K562 (cell line): ENCODE measurements at regions not wholly inside any gene's neighbourhood (a gene's known extent, or its start where the extent isn't known, plus 50 kb on each side); places are given as distances from the start of the nearest gene placed in this dataset.

ENCODE experiments used
- ATAC-seq: fragments of 200-7000 bp; cut with Tn5 transposase; 3 replicates; pipeline ENCODE4 v1.9.1; 2020; ENCODE audit warnings: moderate library complexity
- BruUV-seq: library from RNA; stranded (reverse); fragments of 400-500 nt; replicated peaks from 2 replicates; lab custom pipeline; 2021; lab: Mats Ljungman, UMichigan
- CTCF ChIA-PET: fragments of 300-600 bp; formaldehyde crosslinking; extraction: SDS; loops from one replicate; lab custom pipeline; 2021; ENCODE audit warnings: low intra/inter-chr PET ratio; lab: Yijun Ruan, JAX
- POLR2A ChIA-PET: fragments of 300-600, 350-650 bp; sonication (Branson Sonifier 250); formaldehyde crosslinking; extraction: SDS; loops from one replicate; lab custom pipeline; 2021; ENCODE audit warnings: antibody characterized with exemption, inconsistent platforms; lab: Yijun Ruan, JAX
- DNase-seq, 4 experiments: peaks; one replicate each; pipeline versions ENCODE4 v3.0.0 to v3.0.0-alpha.2; 2011 to 2018; ENCODE audit warnings: low spot score in 3 of 4, mixed read lengths in 3 of 4; ENCODE audit errors: extremely low read depth in 1 of 4
- FAIRE-seq: peaks from 2 replicates; lab custom pipeline; 2011; peaks lifted over from hg19 to GRCh38; lab: Jason Lieb, UNC
- H2AFZ ChIP-seq: 2 replicates; pipeline ENCODE4 v1.6.0; 2011; ENCODE audit warnings: low read depth, low read length, control low read depth, inconsistent platforms
- H3K27ac ChIP-seq: fragments of 200-600 bp; 3 replicates; pipeline ENCODE4 v1.8.0; 2011; ENCODE audit warnings: low read depth, mild to moderate bottlenecking, control low read depth, inconsistent platforms, low read length, moderate library complexity, mixed read lengths; ENCODE audit errors: extremely low read depth
- H3K27me3 ChIP-seq, 2 experiments: fragments of 300-600 bp in 1 of 2; 2 replicates in 1 of 2; 3 replicates in 1 of 2; pipeline versions ENCODE4 v1.6.0 to v1.8.0; 2011; ENCODE audit warnings: inconsistent platforms in 2 of 2, low read length in 2 of 2, mild to moderate bottlenecking in 1 of 2, mixed read lengths in 1 of 2, moderate library complexity in 1 of 2; ENCODE audit not compliant: control insufficient read depth in 2 of 2, insufficient read depth in 2 of 2
- H3K36me3 ChIP-seq: fragments of 300-600 bp; 3 replicates; pipeline ENCODE4 v1.8.0; 2011; ENCODE audit warnings: mild to moderate bottlenecking, low read length, inconsistent platforms; ENCODE audit not compliant: control insufficient read depth, insufficient read depth
- H3K4me1 ChIP-seq, 2 experiments: fragments of 200-600 bp in 1 of 2; replicated peaks in 1 of 2; 2 replicates in 1 of 2; 3 replicates in 1 of 2; pipeline versions ENCODE4 v1.5.1 to v1.8.0; 2011; ENCODE audit warnings: inconsistent platforms in 2 of 2, low read length in 2 of 2, mild to moderate bottlenecking in 1 of 2, mixed read lengths in 1 of 2, moderate library complexity in 1 of 2; ENCODE audit not compliant: control insufficient read depth in 2 of 2, insufficient read depth in 2 of 2
- H3K4me2 ChIP-seq: 2 replicates; pipeline ENCODE4 v1.6.1; 2011; ENCODE audit warnings: low read length, control low read depth, inconsistent platforms, mixed read lengths; ENCODE audit not compliant: insufficient read depth
- H3K4me3 ChIP-seq: fragments of 200-600 bp; sonication (generic), shearing (Covaris generic); 2 replicates; pipeline ENCODE4 v1.5.1; 2016; ENCODE audit warnings: control low read depth, inconsistent platforms
- H3K79me2 ChIP-seq: fragments of 200-600 bp; 3 replicates; pipeline ENCODE4 v1.8.0; 2011; ENCODE audit warnings: low read length, inconsistent platforms; ENCODE audit not compliant: control insufficient read depth, insufficient read depth
- H3K9ac ChIP-seq, 2 experiments: 2 replicates each; pipeline versions ENCODE4 v1.6.0 to v1.6.1; 2011; ENCODE audit warnings: low read depth in 2 of 2, low read length in 2 of 2, control low read depth in 1 of 2, inconsistent platforms in 1 of 2, mild to moderate bottlenecking in 1 of 2, mixed read lengths in 1 of 2; ENCODE audit not compliant: insufficient read depth in 1 of 2
- H3K9me1 ChIP-seq: one replicate; pipeline ENCODE4 v1.6.0; 2011; ENCODE audit warnings: inconsistent platforms, mild to moderate bottlenecking, low read length, moderate library complexity; ENCODE audit not compliant: control insufficient read depth, insufficient read depth
- H3K9me3 ChIP-seq: replicated peaks from 2 replicates; pipeline ENCODE4 v1.5.1; 2011; ENCODE audit warnings: low read depth, low read length, inconsistent platforms; ENCODE audit not compliant: control insufficient read depth, insufficient read depth
- H4K20me1 ChIP-seq: replicated peaks from 2 replicates; pipeline ENCODE4 v1.6.1; 2011; ENCODE audit warnings: low read length, inconsistent platforms, mixed read lengths; ENCODE audit not compliant: control insufficient read depth, insufficient read depth
- CBFA2T3 ChIP-seq: fragments of 450-650 bp; IDR thresholded peaks from 2 replicates; pipeline ENCODE4 v1.6.1; 2017
- DEAF1 ChIP-seq: fragments of 450-650 bp; formaldehyde crosslinking; IDR thresholded peaks from 2 replicates; pipeline ENCODE4 v1.4.0; 2020; ENCODE audit warnings: mild to moderate bottlenecking, moderate library complexity
- E2F3 ChIP-seq: fragments of 250-450 bp; sonication (Bioruptor Pico); IDR thresholded peaks from 2 replicates; pipeline ENCODE4 v1.4.0; 2020; ENCODE audit warnings: mild to moderate bottlenecking
- FIP1L1 ChIP-seq: fragments of 200-400 bp; formaldehyde crosslinking; IDR thresholded peaks from 2 replicates; pipeline ENCODE4 v1.6.1; 2018; ENCODE audit warnings: mild to moderate bottlenecking, low read depth, low read length; ENCODE audit not compliant: poor library complexity, severe bottlenecking
- HDAC3 ChIP-seq: fragments of 450-650 bp; IDR thresholded peaks from 2 replicates; pipeline ENCODE4 v1.6.1; 2018; ENCODE audit warnings: borderline replicate concordance, mild to moderate bottlenecking, moderate library complexity; ENCODE audit not compliant: partially characterized antibody
- JUNB ChIP-seq: fragments of 450-650 bp; formaldehyde crosslinking; conservative IDR thresholded peaks from 2 replicates; pipeline ENCODE4 v1.4.0; 2020; ENCODE audit warnings: mild to moderate bottlenecking
- KAT2B ChIP-seq: IDR thresholded peaks from one replicate; pipeline ENCODE4 v1.6.1; 2012; ENCODE audit warnings: low read depth, mild to moderate bottlenecking, control low read depth, inconsistent platforms, low read length, moderate library complexity
- MAX ChIP-seq: sonication (generic); formaldehyde crosslinking; IDR thresholded peaks from 2 replicates; pipeline ENCODE4 v1.9.0; 2022; ENCODE audit warnings: mild to moderate bottlenecking, missing genetic modification reagents
- MTA2 ChIP-seq: fragments of 450-650 bp; IDR thresholded peaks from 2 replicates; pipeline ENCODE4 v1.6.1; 2016; ENCODE audit warnings: low read depth
- NCOA1 ChIP-seq: fragments of 450-650 bp; IDR thresholded peaks from 2 replicates; pipeline ENCODE4 v1.6.1; 2016; ENCODE audit warnings: low read depth
- PCBP2 ChIP-seq: fragments of 200-400 bp; formaldehyde crosslinking; IDR thresholded peaks from 2 replicates; pipeline ENCODE4 v1.6.1; 2018; ENCODE audit warnings: low read length, low read depth, mild to moderate bottlenecking, moderate library complexity; ENCODE audit not compliant: poor library complexity, severe bottlenecking
- POLR2AphosphoS5 ChIP-seq: IDR thresholded peaks from 2 replicates; pipeline ENCODE4 v1.6.1; 2011; ENCODE audit warnings: mild to moderate bottlenecking, low read depth, low read length, moderate library complexity; ENCODE audit not compliant: control insufficient read depth, insufficient read depth
- TEAD4 ChIP-seq, 2 experiments: sonication (generic) in 1 of 2; formaldehyde crosslinking in 1 of 2; IDR thresholded peaks; 2 replicates each; pipeline versions ENCODE4 v1.6.1 to v1.8.0; 2012 to 2022; ENCODE audit warnings: borderline replicate concordance in 1 of 2, inconsistent platforms in 1 of 2, low read length in 1 of 2, mild to moderate bottlenecking in 1 of 2, missing genetic modification reagents in 1 of 2
- ZNF133 ChIP-seq: fragments of 250-450 bp; sonication (Bioruptor Pico); IDR thresholded peaks from 2 replicates; pipeline ENCODE4 v1.4.0; 2020; ENCODE audit warnings: mild to moderate bottlenecking
- ZNF174 ChIP-seq: fragments of 250-450 bp; sonication (Bioruptor Pico); IDR thresholded peaks from 2 replicates; pipeline ENCODE4 v1.4.0; 2020; ENCODE audit warnings: mild to moderate bottlenecking
- ZNF224 ChIP-seq: sonication (generic); formaldehyde crosslinking; IDR thresholded peaks from 2 replicates; pipeline ENCODE4 v1.8.0; 2022; ENCODE audit warnings: mild to moderate bottlenecking, missing genetic modification reagents
- WGBS: fragments of 100-300 bp; shearing (Covaris generic); methylation state at CpG from one replicate; pipeline ENCODE4 v1.1.6; 2016; ENCODE audit warnings: low coverage, mixed read lengths; ENCODE audit not compliant: insufficient coverage; ENCODE audit errors: missing lambda C conversion rate; 5-methylcytosine and 5-hydroxymethylcytosine counted together
- in situ Hi-C: fragments of 300-500 bp; cut with MboI; formaldehyde crosslinking; loops from 4 replicates; pipeline ENCODE4 v1.15.0; 2018; ENCODE audit warnings: inconsistent platforms, mixed read lengths
- intact Hi-C: fragments of 100-400 bp; cut with micrococcal nuclease; formaldehyde crosslinking; loops from 2 replicates; pipeline ENCODE4 v1.14.2; 2022
- TF ChIP-seq, protein P1 (sequence below): fragments of 450-650 bp; IDR thresholded peaks from 2 replicates; pipeline ENCODE4 v1.6.1; 2016; ENCODE audit warnings: missing biosample characterization, missing genetic modification characterization

DNA sequence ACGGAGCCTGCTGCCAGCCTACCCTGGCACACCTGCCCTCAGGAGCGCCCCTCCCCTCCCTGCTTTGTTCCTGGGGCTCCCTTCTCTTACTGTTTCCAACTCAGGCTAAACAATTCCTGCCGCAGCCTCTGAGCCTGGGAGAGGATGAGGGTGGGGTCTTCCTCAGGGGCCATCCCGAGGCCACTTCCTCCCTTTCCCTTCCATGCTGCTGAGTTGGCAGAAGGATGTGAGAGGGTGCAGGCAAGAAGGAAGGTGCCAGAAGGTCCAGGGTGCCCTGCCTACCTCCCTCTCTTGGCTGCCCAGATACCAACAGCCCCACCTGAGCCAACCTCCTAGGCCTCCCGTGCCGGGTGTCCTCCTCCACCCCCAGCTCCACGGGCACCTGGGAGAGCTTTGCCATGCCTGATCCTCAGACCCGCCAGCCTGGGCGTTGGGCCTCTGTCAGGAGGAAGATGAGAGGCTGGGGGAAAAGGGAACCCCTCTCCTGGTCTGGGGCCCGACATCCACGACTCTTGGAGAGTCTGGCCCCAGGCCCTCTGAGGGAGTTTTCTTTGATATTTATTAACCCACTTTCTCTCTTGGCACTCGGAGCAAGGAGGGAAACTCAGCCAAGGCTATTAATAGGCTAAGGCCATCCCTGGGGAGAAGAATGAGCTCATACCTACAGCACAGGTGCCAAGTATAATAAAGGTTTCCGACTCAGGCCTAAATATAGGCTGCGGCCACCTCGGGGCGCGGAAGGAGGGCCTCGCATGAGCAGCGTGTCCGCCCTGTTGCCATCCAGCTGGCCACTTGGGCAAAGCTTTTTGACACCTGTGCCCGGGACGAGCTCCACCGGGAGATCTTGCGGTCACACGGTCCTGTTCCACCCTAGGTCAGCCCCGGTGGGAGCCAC, 232.0 kb downstream of the ENGASE start (continued):
- no peak for TF ChIP-seq KAT2B
- TF ChIP-seq ZNF174 (CRISPR knock-in tag): no peak
- TF ChIP-seq HDAC3: no peak
- TF ChIP-seq NCOA1: no peak
- TF ChIP-seq, all 486 proteins: peak for 0

- ChIA-PET POLR2A (interaction anchor here (0.5 kb wide), 1 partner anchor 575 kb away, joined by 3 read pairs; no protein-coding TSS in a partner anchor), CTCF (no interaction called here)
- in situ Hi-C loops: no loop called here
- no peaks in the 10 kb centered on the region for H3K36me3 ChIP-seq
- no peak overlapping the region for H2AFZ ChIP-seq
- no peak overlapping the region for H3K27ac ChIP-seq
- ATAC-seq: peak; percentile 87
- no peaks in the 10 kb centered on the region for H3K9me1 ChIP-seq
- H3K9ac ChIP-seq: peak overlapping the region in 1 of 2 experiments; percentile 64; a peak in 1 of 4 replicates
- no peak overlapping the region for H3K4me2 ChIP-seq
- H3K4me3 ChIP-seq: no peak overlapping the region
- H3K4me1 ChIP-seq: peaks cover 2 to 12% of the 10 kb centered on the region in 2 experiments; a peak in 3 of 5 replicates
- BruUV-seq: no TSS peak
- peak; percentile 62 to 79 (median 71) for DNase-seq
- no peaks in the 10 kb centered on the region for H3K9me3 ChIP-seq
- WGBS: 3% methylated on average over 22 of the region's 29 CpGs
- FAIRE-seq: peak; percentile 67
- intact Hi-C loops: no loop called here
- peaks cover 19% of the 10 kb centered on the region for H4K20me1 ChIP-seq
- H3K27me3 ChIP-seq: peaks cover 6 to 55% of the 10 kb centered on the region in 2 experiments
- no peaks in the 10 kb centered on the region for H3K79me2 ChIP-seq
- TF ChIP-seq ZNF133 (CRISPR knock-in tag): no peak
- peak; percentile 58; the same call in 1 of the 2 replicates for TF ChIP-seq TEAD4 (IDR thresholded peaks at IDR 0.05; ENCODE audit: low read length)
- no peak for TF ChIP-seq TEAD4 (CRISPR knock-in tag; IDR thresholded peaks at IDR 0.05; ENCODE audit: borderline replicate concordance)
- TF ChIP-seq FIP1L1: no peak
- peak; percentile 51; the same call in 1 of the 2 replicates for TF ChIP-seq POLR2AphosphoS5
- TF ChIP-seq PCBP2: no peak
- peak; percentile 90 for TF ChIP-seq CBFA2T3
- TF ChIP-seq DEAF1 (CRISPR knock-in tag): no peak
- 0 out of 2 replicates have a peak, but pooled peaks have one; percentile 31 for TF ChIP-seq MAX (CRISPR knock-in tag)
- TF ChIP-seq, protein P1, sequence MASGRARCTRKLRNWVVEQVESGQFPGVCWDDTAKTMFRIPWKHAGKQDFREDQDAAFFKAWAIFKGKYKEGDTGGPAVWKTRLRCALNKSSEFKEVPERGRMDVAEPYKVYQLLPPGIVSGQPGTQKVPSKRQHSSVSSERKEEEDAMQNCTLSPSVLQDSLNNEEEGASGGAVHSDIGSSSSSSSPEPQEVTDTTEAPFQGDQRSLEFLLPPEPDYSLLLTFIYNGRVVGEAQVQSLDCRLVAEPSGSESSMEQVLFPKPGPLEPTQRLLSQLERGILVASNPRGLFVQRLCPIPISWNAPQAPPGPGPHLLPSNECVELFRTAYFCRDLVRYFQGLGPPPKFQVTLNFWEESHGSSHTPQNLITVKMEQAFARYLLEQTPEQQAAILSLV (tag): no peak
- no peak for TF ChIP-seq JUNB
- TF ChIP-seq ZNF224 (CRISPR knock-in tag): no peak
- peak; percentile 46; the same call in 1 of the 2 replicates for TF ChIP-seq MTA2
- TF ChIP-seq E2F3: no peak
Measured at GRCh38 chr17:79305768-79306423, 231.3 kb downstream of the ENGASE start.
